H9 (cell line): ENCODE measurements at regions not wholly inside any gene's neighbourhood (a gene's known extent, or its start where the extent isn't known, plus 50 kb on each side); places are given as distances from the start of the nearest gene placed in this dataset.

Experiments
- DNase-seq: peaks from one replicate; pipeline ENCODE4 v3.0.0-alpha.2; 2017
- H2AFZ ChIP-seq: one replicate; pipeline ENCODE4 v1.6.1; 2013; ENCODE audit warnings: mild to moderate bottlenecking, low read length, control low read depth, moderate library complexity
- H2AK5ac ChIP-seq: 2 replicates; pipeline ENCODE4 v1.6.1; 2013; ENCODE audit warnings: low read length, control low read depth, mixed read lengths; ENCODE audit not compliant: insufficient read length
- H2BK120ac ChIP-seq: one replicate; pipeline ENCODE4 v1.6.1; 2013; ENCODE audit warnings: low read depth, mild to moderate bottlenecking, low read length, control low read depth, inconsistent platforms; ENCODE audit not compliant: poor library complexity, severe bottlenecking
- H2BK12ac ChIP-seq: 2 replicates; pipeline ENCODE4 v1.6.1; 2013; ENCODE audit warnings: low read length, control low read depth, mixed read lengths, low read depth; ENCODE audit not compliant: insufficient read length
- H2BK15ac ChIP-seq: 2 replicates; pipeline ENCODE4 v1.6.1; 2013; ENCODE audit warnings: low read depth, low read length, control low read depth
- H2BK20ac ChIP-seq: one replicate; pipeline ENCODE4 v1.6.1; 2013; ENCODE audit warnings: low read depth, mild to moderate bottlenecking, low read length, control low read depth, inconsistent platforms; ENCODE audit not compliant: poor library complexity, severe bottlenecking
- H2BK5ac ChIP-seq: 2 replicates; pipeline ENCODE4 v1.6.1; 2013; ENCODE audit warnings: low read length, control low read depth, mixed read lengths; ENCODE audit not compliant: insufficient read length
- H3K14ac ChIP-seq: 2 replicates; pipeline ENCODE4 v1.6.1; 2013; ENCODE audit warnings: low read length, control low read depth; ENCODE audit not compliant: insufficient read depth
- H3K18ac ChIP-seq: 2 replicates; pipeline ENCODE4 v1.6.1; 2013; ENCODE audit warnings: low read depth, mild to moderate bottlenecking, mixed read lengths, low read length, control low read depth; ENCODE audit not compliant: insufficient read length
- H3K23ac ChIP-seq: 2 replicates; pipeline ENCODE4 v1.6.1; 2013; ENCODE audit warnings: low read length, control low read depth, mixed read lengths, low read depth; ENCODE audit not compliant: insufficient read length
- H3K23me2 ChIP-seq: 2 replicates; pipeline ENCODE4 v1.6.1; 2013; ENCODE audit warnings: low read depth, mild to moderate bottlenecking, mixed read lengths, low read length, control low read depth; ENCODE audit not compliant: insufficient read length, poor library complexity, severe bottlenecking
- H3K27ac ChIP-seq: 2 replicates; pipeline ENCODE4 v1.5.1; 2013; ENCODE audit warnings: low read length, control low read depth, mixed read lengths, low read depth; ENCODE audit not compliant: insufficient read length
- H3K27me3 ChIP-seq: 2 replicates; pipeline ENCODE4 v1.6.1; 2013; ENCODE audit warnings: low read length, control low read depth, inconsistent platforms; ENCODE audit not compliant: insufficient read depth
- H3K4ac ChIP-seq: 2 replicates; pipeline ENCODE4 v1.6.1; 2013; ENCODE audit warnings: low read depth, mild to moderate bottlenecking, control low read depth, inconsistent platforms, low read length, moderate library complexity
- H3K4me1 ChIP-seq: 2 replicates; pipeline ENCODE4 v1.6.1; 2013; ENCODE audit warnings: low read length, control low read depth, inconsistent platforms; ENCODE audit not compliant: insufficient read depth
- H3K4me2 ChIP-seq: 2 replicates; pipeline ENCODE4 v1.6.1; 2013; ENCODE audit warnings: low read length, control low read depth, mixed read lengths; ENCODE audit not compliant: insufficient read length, insufficient read depth
- H3K56ac ChIP-seq: 2 replicates; pipeline ENCODE4 v1.6.1; 2013; ENCODE audit warnings: low read depth, mild to moderate bottlenecking, mixed read lengths, low read length, control low read depth; ENCODE audit not compliant: insufficient read length
- H3K79me1 ChIP-seq: 2 replicates; pipeline ENCODE4 v1.6.1; 2013; ENCODE audit warnings: low read depth, mild to moderate bottlenecking, moderate library complexity, low read length, control low read depth, inconsistent platforms; ENCODE audit not compliant: insufficient read depth, poor library complexity, severe bottlenecking
- H3K79me2 ChIP-seq: 2 replicates; pipeline ENCODE4 v1.6.1; 2013; ENCODE audit warnings: low read length, control low read depth, inconsistent platforms; ENCODE audit not compliant: insufficient read depth
- H3K9ac ChIP-seq: 2 replicates; pipeline ENCODE4 v1.6.1; 2013; ENCODE audit warnings: low read length, control low read depth, mixed read lengths; ENCODE audit not compliant: insufficient read length; ENCODE audit errors: extremely low read depth
- H3K9me3 ChIP-seq: one replicate; pipeline ENCODE4 v1.6.1; 2013; ENCODE audit warnings: low read depth, low read length, inconsistent platforms; ENCODE audit not compliant: control insufficient read depth
- H3T11ph ChIP-seq: one replicate; pipeline ENCODE4 v1.6.1; 2013; ENCODE audit warnings: mild to moderate bottlenecking, low read length, control low read depth, inconsistent platforms
- H4K20me1 ChIP-seq: one replicate; pipeline ENCODE4 v1.6.1; 2013; ENCODE audit not compliant: control insufficient read depth, insufficient read length, insufficient read depth
- H4K5ac ChIP-seq: 2 replicates; pipeline ENCODE4 v1.6.1; 2013; ENCODE audit warnings: low read depth, mild to moderate bottlenecking, mixed read lengths, low read length, control low read depth; ENCODE audit not compliant: insufficient read length
- H4K8ac ChIP-seq: replicated peaks from 2 replicates; pipeline ENCODE4 v1.6.1; 2013; ENCODE audit warnings: low read length, control low read depth, mixed read lengths, low read depth; ENCODE audit not compliant: insufficient read length
- H4K91ac ChIP-seq: 2 replicates; pipeline ENCODE4 v1.6.1; 2013; ENCODE audit warnings: low read depth, mild to moderate bottlenecking, moderate library complexity, mixed read lengths, low read length, control low read depth; ENCODE audit not compliant: insufficient read length
- H3K27ac Mint-ChIP-seq, 3 experiments: 2 replicates in 2 of 3; 3 replicates in 1 of 3; pipeline ENCODE4 v1.8.0; 2020 to 2021; ENCODE audit warnings: mixed read lengths in 3 of 3, mild to moderate bottlenecking in 1 of 3, moderate library complexity in 1 of 3
- H3K27me3 Mint-ChIP-seq: 2 replicates; pipeline ENCODE4 v1.8.0; 2021; ENCODE audit warnings: low read depth, mild to moderate bottlenecking, moderate library complexity, mixed read lengths
- H3K36me3 Mint-ChIP-seq, 3 experiments: 2 replicates in 2 of 3; 3 replicates in 1 of 3; pipeline ENCODE4 v1.8.0; 2020 to 2021; ENCODE audit warnings: low read depth in 3 of 3, mixed read lengths in 3 of 3; ENCODE audit not compliant: insufficient read depth in 1 of 3
- H3K4me1 Mint-ChIP-seq, 2 experiments: 2 replicates each; pipeline ENCODE4 v1.8.0; 2020; ENCODE audit warnings: mixed read lengths in 2 of 2
- H3K4me3 Mint-ChIP-seq, 2 experiments: 2 replicates in 1 of 2; 3 replicates in 1 of 2; pipeline ENCODE4 v1.8.0; 2020 to 2021; ENCODE audit warnings: mild to moderate bottlenecking in 2 of 2, mixed read lengths in 2 of 2, moderate library complexity in 1 of 2
- H3K9me3 Mint-ChIP-seq, 2 experiments: 2 replicates in 1 of 2; 3 replicates in 1 of 2; pipeline ENCODE4 v1.8.0; 2020; ENCODE audit warnings: mild to moderate bottlenecking in 2 of 2, mixed read lengths in 2 of 2, moderate library complexity in 1 of 2
- CTCF ChIP-seq: fragments of 200-600 bp; sonication (generic); conservative IDR thresholded peaks from 3 replicates; pipeline ENCODE4 v1.8.0; 2021; ENCODE audit warnings: antibody characterized with exemption, mild to moderate bottlenecking
- WGBS: extraction: QIAGEN DNeasy Blood & Tissue Kit; methylation state at CpG from one replicate; pipeline ENCODE4 v1.1.7; 2013; ENCODE audit warnings: missing lambda C conversion rate, low lambda C conversion rate, mixed read lengths; ENCODE audit not compliant: insufficient read length; ENCODE audit errors: extremely low coverage; 5-methylcytosine and 5-hydroxymethylcytosine counted together

GRCh38 chr2:128594953-128595677 lies 276.4 kb upstream of the HS6ST1 start:
- H2BK15ac ChIP-seq: no peak overlapping the region
- H3K27me3 ChIP-seq: no peaks in the 10 kb centered on the region
- H3K36me3 Mint-ChIP-seq: no peaks in the 10 kb centered on the region
- no peaks in the 10 kb centered on the region for H3K9me3 ChIP-seq
- no CpG with 5 or more reads among the region's 13 CpGs for WGBS
- H3K9me3 Mint-ChIP-seq: no peaks in the 10 kb centered on the region
- H2BK5ac ChIP-seq: no peak overlapping the region
- no peak overlapping the region for H3K18ac ChIP-seq
- H3T11ph ChIP-seq: no peak overlapping the region
- no peak overlapping the region for H2AK5ac ChIP-seq
- H3K79me1 ChIP-seq: no peaks in the 10 kb centered on the region
- H3K23ac ChIP-seq: no peak overlapping the region
- no peak overlapping the region for H2BK12ac ChIP-seq
- H3K27me3 Mint-ChIP-seq: peaks cover 1% of the 10 kb centered on the region; the same call in 1 of the 2 replicates
- no peak overlapping the region for H4K8ac ChIP-seq
- H3K27ac Mint-ChIP-seq: no peak overlapping the region; a peak in 1 of 7 replicates
- no peak overlapping the region for H3K9ac ChIP-seq
- H3K27ac ChIP-seq: no peak overlapping the region
- DNase-seq: no peak
- no peaks in the 10 kb centered on the region for H3K23me2 ChIP-seq
- H3K4me2 ChIP-seq: no peak overlapping the region
- no peak overlapping the region for H3K4ac ChIP-seq
- no peak overlapping the region for H2AFZ ChIP-seq
- no peak overlapping the region for H2BK20ac ChIP-seq
- no peaks in the 10 kb centered on the region for H3K4me1 ChIP-seq
- H2BK120ac ChIP-seq: no peak overlapping the region
- no peak for TF ChIP-seq CTCF
- H3K79me2 ChIP-seq: no peaks in the 10 kb centered on the region
- H4K91ac ChIP-seq: no peak overlapping the region
- no peaks in the 10 kb centered on the region for H4K20me1 ChIP-seq
- no peak overlapping the region for H3K56ac ChIP-seq
- no peak overlapping the region; the same call in 1 of the 2 replicates for H3K14ac ChIP-seq
- no peak overlapping the region for H3K4me3 Mint-ChIP-seq
- no peak overlapping the region for H4K5ac ChIP-seq
- peaks cover 5 to 10% of the 10 kb centered on the region in 2 experiments for H3K4me1 Mint-ChIP-seq
